Fibroblast of villous mesenchyme (primary cell): ENCODE measurements at regions not wholly inside any gene's neighbourhood (a gene's known extent, or its start where the extent isn't known, plus 50 kb on each side); places are given as distances from the start of the nearest gene placed in this dataset.
"Not testable (repeated sequence)": the region's sequence is repeated elsewhere in the genome, so short reads cannot be mapped to it uniquely, and the experiment has no call there.

Experiments
- DNase-seq: peaks from one replicate; pipeline ENCODE4 v3.0.0-alpha.2; 2010; ENCODE audit warnings: low read depth
- H3K4me3 ChIP-seq: 2 replicates; pipeline ENCODE4 v1.5.1; 2011; ENCODE audit warnings: low read depth, mild to moderate bottlenecking, low read length
- TF ChIP-seq, protein P1 (sequence below): IDR thresholded peaks from 2 replicates; pipeline ENCODE4 v1.5.1; 2012; ENCODE audit warnings: low read depth, mild to moderate bottlenecking, low read length; ENCODE audit not compliant: insufficient read depth

GRCh38 chr6:978937-979685 is 286.2 kb upstream of the EXOC2 start:
- DNase-seq, result peak; percentile 13
- no peak overlapping the region for H3K4me3 ChIP-seq
- TF ChIP-seq, protein P1, sequence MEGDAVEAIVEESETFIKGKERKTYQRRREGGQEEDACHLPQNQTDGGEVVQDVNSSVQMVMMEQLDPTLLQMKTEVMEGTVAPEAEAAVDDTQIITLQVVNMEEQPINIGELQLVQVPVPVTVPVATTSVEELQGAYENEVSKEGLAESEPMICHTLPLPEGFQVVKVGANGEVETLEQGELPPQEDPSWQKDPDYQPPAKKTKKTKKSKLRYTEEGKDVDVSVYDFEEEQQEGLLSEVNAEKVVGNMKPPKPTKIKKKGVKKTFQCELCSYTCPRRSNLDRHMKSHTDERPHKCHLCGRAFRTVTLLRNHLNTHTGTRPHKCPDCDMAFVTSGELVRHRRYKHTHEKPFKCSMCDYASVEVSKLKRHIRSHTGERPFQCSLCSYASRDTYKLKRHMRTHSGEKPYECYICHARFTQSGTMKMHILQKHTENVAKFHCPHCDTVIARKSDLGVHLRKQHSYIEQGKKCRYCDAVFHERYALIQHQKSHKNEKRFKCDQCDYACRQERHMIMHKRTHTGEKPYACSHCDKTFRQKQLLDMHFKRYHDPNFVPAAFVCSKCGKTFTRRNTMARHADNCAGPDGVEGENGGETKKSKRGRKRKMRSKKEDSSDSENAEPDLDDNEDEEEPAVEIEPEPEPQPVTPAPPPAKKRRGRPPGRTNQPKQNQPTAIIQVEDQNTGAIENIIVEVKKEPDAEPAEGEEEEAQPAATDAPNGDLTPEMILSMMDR, result no peak

- DNase-seq, H3K4me3 ChIP-seq: not testable (repeated sequence)
Observed at GRCh38 chr6:977226-977625, 284.3 kb upstream of the EXOC2 start.

- no peak overlapping the region for H3K4me3 ChIP-seq
- no peak for DNase-seq
- TF ChIP-seq, protein P1, result no peak
Observed at GRCh38 chr6:971981-972640, 279.2 kb upstream of the EXOC2 start.

- TF ChIP-seq, protein P1, result no peak
- no peak for DNase-seq
- H3K4me3 ChIP-seq, result no peak overlapping the region
Observed at GRCh38 chr6:968791-969190, 275.9 kb upstream of the EXOC2 start.

DNA sequence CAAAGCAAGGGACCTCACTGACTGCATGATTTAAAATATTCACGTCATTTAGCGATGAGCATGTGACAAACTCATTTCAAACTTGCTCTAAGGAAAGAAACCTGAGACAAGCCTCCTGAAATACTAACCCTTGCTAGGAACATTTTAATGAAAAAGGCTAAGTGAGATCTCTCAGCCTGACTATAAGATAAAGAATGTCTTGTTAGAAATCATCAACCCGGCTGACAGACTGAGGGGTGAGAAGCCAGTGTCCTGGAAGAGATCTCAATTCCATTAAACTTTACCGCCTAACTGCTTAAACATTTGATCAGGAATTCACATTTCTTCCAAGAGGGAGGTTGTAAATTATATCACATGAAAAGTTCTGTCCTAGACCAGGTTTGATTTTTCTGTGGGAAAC is 274.8 kb upstream of the EXOC2 start:
- DNase-seq, result no peak

DNA sequence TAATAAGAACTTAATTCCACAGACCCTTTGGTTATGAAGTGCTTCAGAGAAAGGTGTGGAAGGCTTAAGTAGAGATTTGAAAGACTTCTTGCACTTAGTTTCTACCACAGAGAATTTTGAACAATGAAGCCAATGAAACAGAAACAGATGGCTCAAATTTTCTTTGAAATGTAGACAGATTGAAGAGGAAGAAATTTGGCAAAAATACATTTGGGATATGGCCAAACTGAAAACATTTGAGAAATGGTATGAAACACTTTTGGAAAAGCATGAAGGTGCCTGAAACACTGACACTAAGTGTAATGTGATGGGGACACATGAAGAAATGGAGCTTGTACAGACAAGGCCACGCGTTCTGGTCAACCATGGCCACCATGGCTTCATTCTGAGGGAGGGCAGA is 272.4 kb upstream of the EXOC2 start:
- TF ChIP-seq, protein P1, result no peak
- DNase-seq, result no peak
- H3K4me3 ChIP-seq, result no peak overlapping the region

More for the DNA sequence above, 274.8 kb upstream of the EXOC2 start:
- H3K4me3 ChIP-seq, result no peak overlapping the region
- TF ChIP-seq, protein P1, result no peak

- no peak for DNase-seq
- no peak overlapping the region for H3K4me3 ChIP-seq
- TF ChIP-seq, protein P1, result no peak
Observed at GRCh38 chr6:963456-963855, 270.5 kb upstream of the EXOC2 start.
